GM10266 (cell line): ENCODE measurements at regions not wholly inside any gene's neighbourhood (a gene's known extent, or its start where the extent isn't known, plus 50 kb on each side); places are given as distances from the start of the nearest gene placed in this dataset.

Source experiments
- DNase-seq: peaks from one replicate; pipeline ENCODE4 v3.0.0; 2012; ENCODE audit errors: extremely low spot score
- TF ChIP-seq, protein P1 (sequence below): IDR thresholded peaks from 2 replicates; pipeline ENCODE4 v1.5.1; 2012; ENCODE audit warnings: mild to moderate bottlenecking, low read depth; ENCODE audit not compliant: control insufficient read depth, insufficient read depth; ENCODE audit errors: missing control alignments

DNA sequence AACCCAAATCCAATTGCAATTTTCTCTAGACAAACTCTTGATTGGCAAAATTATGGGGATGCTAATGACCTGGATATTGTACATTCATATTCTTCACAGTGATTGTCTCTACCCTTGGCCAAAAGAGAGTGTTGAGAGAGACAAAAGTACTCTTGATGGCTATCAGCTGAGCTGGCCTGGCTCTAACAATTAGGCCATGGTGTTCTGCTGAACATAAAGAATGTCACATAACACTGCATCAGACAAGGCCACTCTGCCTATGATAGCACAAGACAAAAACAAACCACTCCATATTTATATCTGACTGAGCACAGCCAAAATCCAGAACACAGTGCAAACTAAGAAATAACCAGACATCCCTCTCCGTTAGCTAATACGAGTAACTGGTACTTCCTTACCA lies 101.7 kb downstream of the ADAMTS1 start:
- DNase-seq = no peak
- TF ChIP-seq, protein P1, sequence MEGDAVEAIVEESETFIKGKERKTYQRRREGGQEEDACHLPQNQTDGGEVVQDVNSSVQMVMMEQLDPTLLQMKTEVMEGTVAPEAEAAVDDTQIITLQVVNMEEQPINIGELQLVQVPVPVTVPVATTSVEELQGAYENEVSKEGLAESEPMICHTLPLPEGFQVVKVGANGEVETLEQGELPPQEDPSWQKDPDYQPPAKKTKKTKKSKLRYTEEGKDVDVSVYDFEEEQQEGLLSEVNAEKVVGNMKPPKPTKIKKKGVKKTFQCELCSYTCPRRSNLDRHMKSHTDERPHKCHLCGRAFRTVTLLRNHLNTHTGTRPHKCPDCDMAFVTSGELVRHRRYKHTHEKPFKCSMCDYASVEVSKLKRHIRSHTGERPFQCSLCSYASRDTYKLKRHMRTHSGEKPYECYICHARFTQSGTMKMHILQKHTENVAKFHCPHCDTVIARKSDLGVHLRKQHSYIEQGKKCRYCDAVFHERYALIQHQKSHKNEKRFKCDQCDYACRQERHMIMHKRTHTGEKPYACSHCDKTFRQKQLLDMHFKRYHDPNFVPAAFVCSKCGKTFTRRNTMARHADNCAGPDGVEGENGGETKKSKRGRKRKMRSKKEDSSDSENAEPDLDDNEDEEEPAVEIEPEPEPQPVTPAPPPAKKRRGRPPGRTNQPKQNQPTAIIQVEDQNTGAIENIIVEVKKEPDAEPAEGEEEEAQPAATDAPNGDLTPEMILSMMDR = no peak

DNA sequence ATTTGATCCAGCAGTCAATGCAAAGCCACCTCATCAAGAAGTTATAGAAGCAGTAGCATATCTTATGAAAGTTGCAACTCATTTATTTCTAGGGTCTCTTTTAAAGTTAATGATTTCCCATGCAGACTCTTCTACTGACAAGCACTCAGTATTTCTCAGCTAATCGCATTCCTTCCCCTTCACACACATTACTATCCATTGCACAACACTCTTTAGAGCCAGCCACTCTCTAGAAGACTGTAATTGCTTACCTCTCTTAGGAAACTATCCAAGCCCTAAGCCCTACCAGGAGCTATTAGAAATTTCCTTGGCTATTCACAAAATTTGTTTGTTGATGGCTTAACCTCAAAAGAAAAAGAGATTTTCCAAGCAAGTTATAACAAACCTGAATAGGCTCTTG lies 106.0 kb downstream of the ADAMTS1 start:
- TF ChIP-seq, protein P1 = no peak
- no peak for DNase-seq

DNA sequence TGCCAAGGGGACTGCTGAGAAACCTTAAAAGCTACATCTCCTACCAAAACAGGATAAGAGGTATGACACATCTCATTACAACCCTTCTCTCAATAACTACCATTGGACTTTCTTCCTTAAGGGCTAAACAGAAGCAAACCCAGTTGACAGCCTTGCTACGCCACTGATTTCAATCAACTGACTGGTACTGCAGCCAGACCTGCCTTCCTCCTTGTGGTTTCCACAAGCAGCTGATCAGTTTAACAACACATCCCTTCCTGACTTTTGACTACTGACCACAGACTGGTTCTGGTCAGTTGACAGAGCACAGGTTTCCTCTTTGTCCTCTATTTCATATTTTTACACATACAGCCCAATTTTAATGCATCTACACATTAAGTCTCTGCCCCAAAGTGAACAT lies 108.8 kb downstream of the ADAMTS1 start:
- no peak for DNase-seq
- TF ChIP-seq, protein P1 = no peak

DNA sequence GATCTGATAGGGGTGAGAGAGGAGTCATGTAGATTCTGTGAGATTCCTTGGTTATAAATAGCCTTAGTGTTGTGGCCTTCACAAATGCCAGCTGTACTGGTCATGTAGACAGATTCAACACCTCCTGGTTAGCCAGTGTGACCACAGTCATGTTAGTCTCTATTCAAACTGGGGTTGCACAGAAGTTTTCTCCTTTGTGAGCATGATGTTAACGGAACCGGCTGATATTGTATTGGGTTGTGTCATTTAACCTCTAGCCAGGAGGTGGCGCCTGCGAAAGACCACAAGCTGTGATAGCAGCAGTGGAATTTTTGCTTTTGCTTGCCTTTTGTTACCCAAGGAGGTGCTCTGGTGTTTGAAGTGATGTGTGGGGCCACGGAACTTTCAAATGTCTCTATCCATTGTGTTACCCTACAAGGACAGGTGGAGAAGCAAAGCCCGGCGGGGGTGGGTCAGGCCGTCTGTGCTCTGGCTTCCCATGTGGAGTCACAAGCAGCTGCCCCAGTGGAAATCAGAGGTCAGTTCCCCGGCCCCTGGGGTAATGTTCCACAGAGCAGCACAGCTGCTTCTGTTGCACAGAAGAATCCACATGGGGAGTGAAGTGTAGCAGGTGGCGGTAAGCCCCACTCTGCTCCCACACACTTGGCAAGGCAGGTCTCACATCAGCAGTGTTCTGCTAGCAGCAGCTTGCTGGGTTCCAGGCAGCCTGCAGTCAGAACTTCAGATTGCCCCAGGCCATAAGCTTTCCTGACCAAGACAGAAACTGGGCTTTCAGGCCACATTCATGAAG lies 112.6 kb downstream of the ADAMTS1 start:
- TF ChIP-seq, protein P1 = no peak
- no peak for DNase-seq

DNA sequence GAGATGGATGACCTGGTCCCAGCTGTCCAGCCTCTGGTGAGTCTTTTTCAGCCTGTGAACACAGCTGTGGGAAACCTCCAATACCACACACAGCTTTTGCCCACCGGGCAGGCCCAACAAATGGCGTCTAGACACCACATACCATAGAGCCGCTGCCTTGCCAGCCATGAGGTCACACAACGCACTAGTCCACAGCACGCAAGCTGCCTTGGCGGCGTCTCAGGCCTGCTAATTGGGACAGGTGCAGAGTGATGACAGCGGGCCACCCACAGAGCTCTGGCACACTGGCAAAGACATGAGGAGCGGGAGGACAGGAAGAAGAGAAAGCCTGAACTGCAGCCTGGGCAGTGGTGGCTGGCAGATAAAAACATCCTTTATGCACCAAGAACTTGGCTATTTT lies 125.5 kb downstream of the ADAMTS1 start:
- TF ChIP-seq, protein P1 = no peak
- DNase-seq = no peak

DNA sequence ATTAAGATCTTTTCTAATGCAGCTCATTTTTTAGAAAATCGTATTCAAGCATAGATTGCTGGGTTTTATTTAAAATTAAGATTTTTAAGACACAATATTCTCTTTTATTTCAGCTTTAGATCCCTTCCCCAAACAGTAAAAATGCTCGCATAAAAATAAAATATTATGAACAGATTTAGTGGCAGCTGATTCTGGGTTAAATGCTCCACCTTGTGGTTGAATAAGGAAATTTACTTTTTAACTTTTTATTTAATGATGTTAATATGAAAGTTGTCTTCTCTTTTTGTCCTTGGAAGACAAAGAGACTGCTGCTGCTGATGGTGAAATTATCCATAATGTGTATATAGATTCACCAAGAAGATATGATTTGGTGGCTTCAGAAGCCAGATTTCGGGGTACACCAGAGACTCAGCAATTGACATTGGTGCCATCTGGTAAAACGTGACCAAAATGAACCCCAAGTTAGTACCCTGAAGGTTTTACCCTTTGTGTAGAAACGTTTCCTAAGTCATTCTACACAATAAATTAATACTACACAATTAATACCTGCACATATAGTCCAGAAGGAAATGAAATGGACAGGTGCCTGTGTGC lies 128.0 kb downstream of the ADAMTS1 start:
- DNase-seq = peak; percentile 11

More for the DNA sequence above, 128.0 kb downstream of the ADAMTS1 start:
- TF ChIP-seq, protein P1 = peak; percentile 28
